IMR-90 (cell line): ENCODE measurements at regions not wholly inside any gene's neighbourhood (a gene's known extent, or its start where the extent isn't known, plus 50 kb on each side); places are given as distances from the start of the nearest gene placed in this dataset.

Experiments used
- ATAC-seq: fragments of 200-7000 bp; cut with Tn5 transposase; 2 replicates; pipeline ENCODE4 v1.9.1; 2020; ENCODE audit warnings: low read depth, mild to moderate bottlenecking, moderate library complexity
- BruUV-seq: library from RNA; stranded (reverse); fragments of 400-500 nt; replicated peaks from 2 replicates; lab custom pipeline; 2021; lab: Mats Ljungman, UMichigan
- CTCF ChIA-PET: fragments of 300-600 bp; formaldehyde crosslinking; extraction: SDS; loops from one replicate; lab custom pipeline; 2021; ENCODE audit warnings: antibody characterized with exemption; lab: Yijun Ruan, JAX
- POLR2A ChIA-PET: fragments of 300-600 bp; sonication (Branson Sonifier 250); formaldehyde crosslinking; loops from one replicate; lab custom pipeline; 2022; ENCODE audit warnings: antibody characterized with exemption; ENCODE audit not compliant: unreplicated experiment; lab: Charles Lee
- DNase-seq: peaks from one replicate; pipeline ENCODE4 v3.0.0; 2013
- H2AFZ ChIP-seq: replicated peaks from 2 replicates; pipeline ENCODE3; 2013; ENCODE audit warnings: low read length, mild to moderate bottlenecking; ENCODE audit not compliant: poor library complexity
- H2AK5ac ChIP-seq: 2 replicates; pipeline ENCODE4 v1.6.1; 2013; ENCODE audit warnings: low read depth, low read length, inconsistent platforms
- H2AK9ac ChIP-seq: replicated peaks from 2 replicates; pipeline ENCODE3; 2013; ENCODE audit warnings: mild to moderate bottlenecking, low read depth, low read length, moderate library complexity; ENCODE audit not compliant: poor library complexity
- H2BK120ac ChIP-seq: 2 replicates; pipeline ENCODE4 v1.6.1; 2013; ENCODE audit warnings: low read depth, low read length, inconsistent platforms
- H2BK15ac ChIP-seq: 3 replicates; pipeline ENCODE4 v1.6.1; 2013; ENCODE audit warnings: low read depth, low read length, inconsistent platforms
- H2BK20ac ChIP-seq: 2 replicates; pipeline ENCODE4 v1.6.1; 2013; ENCODE audit warnings: low read depth, mild to moderate bottlenecking, inconsistent platforms, low read length, moderate library complexity
- H2BK5ac ChIP-seq: 2 replicates; pipeline ENCODE4 v1.6.1; 2013; ENCODE audit warnings: mild to moderate bottlenecking, low read depth, low read length, inconsistent platforms; ENCODE audit not compliant: poor library complexity, severe bottlenecking
- H3K14ac ChIP-seq: replicated peaks from 2 replicates; pipeline ENCODE4 v1.6.1; 2013; ENCODE audit warnings: low read depth, low read length, inconsistent platforms
- H3K18ac ChIP-seq: 2 replicates; pipeline ENCODE4 v1.6.1; 2013; ENCODE audit warnings: low read depth, low read length, control low read depth
- H3K23ac ChIP-seq: 2 replicates; pipeline ENCODE4 v1.6.1; 2013; ENCODE audit warnings: low read depth, low read length, inconsistent platforms
- H3K27ac ChIP-seq: 2 replicates; pipeline ENCODE4 v1.5.1; 2013; ENCODE audit warnings: mild to moderate bottlenecking, control low read depth, low read length; ENCODE audit not compliant: insufficient read depth
- H3K27me3 ChIP-seq: 2 replicates; pipeline ENCODE4 v1.6.1; 2013; ENCODE audit warnings: low read length; ENCODE audit not compliant: control insufficient read depth, insufficient read depth
- H3K36me3 ChIP-seq: 2 replicates; pipeline ENCODE4 v1.6.1; 2013; ENCODE audit warnings: low read length, mixed read lengths; ENCODE audit not compliant: control insufficient read depth, insufficient read depth
- H3K4ac ChIP-seq: 2 replicates; pipeline ENCODE4 v1.6.1; 2013; ENCODE audit warnings: low read depth, low read length, inconsistent platforms
- H3K4me1 ChIP-seq: 2 replicates; pipeline ENCODE4 v1.6.1; 2013; ENCODE audit warnings: low read length, mixed read lengths; ENCODE audit not compliant: control insufficient read depth, insufficient read depth
- H3K4me2 ChIP-seq: 2 replicates; pipeline ENCODE4 v1.6.1; 2013; ENCODE audit warnings: low read depth, mild to moderate bottlenecking, control low read depth, low read length, moderate library complexity
- H3K4me3 ChIP-seq: 2 replicates; pipeline ENCODE4 v1.5.1; 2013; ENCODE audit warnings: low read depth, mild to moderate bottlenecking, control low read depth, low read length, moderate library complexity; ENCODE audit not compliant: insufficient read depth
- H3K56ac ChIP-seq: 2 replicates; pipeline ENCODE4 v1.6.1; 2013; ENCODE audit warnings: low read length, inconsistent platforms; ENCODE audit not compliant: insufficient read depth; ENCODE audit errors: extremely low read depth
- H3K79me1 ChIP-seq, 2 experiments: 2 replicates each; pipeline ENCODE4 v1.6.1; 2013; ENCODE audit warnings: low read length in 2 of 2, inconsistent platforms in 1 of 2, low read depth in 1 of 2
- H3K9ac ChIP-seq: 2 replicates; pipeline ENCODE4 v1.6.1; 2013; ENCODE audit warnings: low read depth, low read length, control low read depth
- H3K9me1 ChIP-seq: 2 replicates; pipeline ENCODE4 v1.6.1; 2013; ENCODE audit warnings: low read length, inconsistent platforms; ENCODE audit not compliant: insufficient read depth
- H3K9me3 ChIP-seq: 2 replicates; pipeline ENCODE4 v1.6.1; 2013; ENCODE audit warnings: low read length; ENCODE audit not compliant: control insufficient read depth, insufficient read depth
- H4K20me1 ChIP-seq: 2 replicates; pipeline ENCODE4 v1.6.1; 2013; ENCODE audit warnings: low read length, inconsistent platforms; ENCODE audit not compliant: insufficient read depth
- H4K5ac ChIP-seq: 2 replicates; pipeline ENCODE4 v1.6.1; 2013; ENCODE audit warnings: mild to moderate bottlenecking, low read depth, low read length, control low read depth
- H4K8ac ChIP-seq, 2 experiments: 2 replicates each; pipeline ENCODE4 v1.6.1; 2013; ENCODE audit warnings: low read depth in 2 of 2, low read length in 2 of 2, control low read depth in 1 of 2, inconsistent platforms in 1 of 2
- H4K91ac ChIP-seq: 2 replicates; pipeline ENCODE4 v1.6.1; 2013; ENCODE audit warnings: low read depth, low read length, inconsistent platforms; ENCODE audit not compliant: insufficient read depth
- BHLHE40 ChIP-seq: fragments of 150-350 bp; IDR thresholded peaks from 2 replicates; pipeline ENCODE4 v1.6.1; 2016; ENCODE audit warnings: mild to moderate bottlenecking, low read depth, low read length
- CHD1 ChIP-seq: IDR thresholded peaks from 2 replicates; pipeline ENCODE4 v1.6.1; 2012; ENCODE audit warnings: low read depth, low read length, improper control_type of control experiment
- MAFK ChIP-seq: IDR thresholded peaks from 2 replicates; pipeline ENCODE4 v1.6.1; 2012; ENCODE audit warnings: low read depth, low read length, improper control_type of control experiment
- MAZ ChIP-seq: IDR thresholded peaks from 2 replicates; pipeline ENCODE4 v1.6.1; 2012; ENCODE audit warnings: low read depth, mild to moderate bottlenecking, low read length, improper control_type of control experiment, moderate library complexity, borderline replicate concordance
- MXI1 ChIP-seq: IDR thresholded peaks from 2 replicates; pipeline ENCODE4 v1.6.1; 2012; ENCODE audit warnings: low read depth, mild to moderate bottlenecking, low read length, moderate library complexity, borderline replicate concordance
- RAD21 ChIP-seq: IDR thresholded peaks from 2 replicates; pipeline ENCODE4 v1.6.1; 2012; ENCODE audit warnings: low read length, improper control_type of control experiment
- RCOR1 ChIP-seq: IDR thresholded peaks from 2 replicates; pipeline ENCODE4 v1.6.1; 2012; ENCODE audit warnings: mild to moderate bottlenecking, low read length, improper control_type of control experiment; ENCODE audit not compliant: insufficient replicate concordance
- RFX5 ChIP-seq: IDR thresholded peaks from 2 replicates; pipeline ENCODE4 v1.8.0; 2012; ENCODE audit warnings: low read depth, mild to moderate bottlenecking, low read length, moderate library complexity
- SMC3 ChIP-seq: fragments of 150-350 bp; IDR thresholded peaks from 2 replicates; pipeline ENCODE4 v1.6.1; 2016; ENCODE audit warnings: low read depth, mild to moderate bottlenecking, antibody characterized with exemption, low read length, moderate library complexity
- WGBS, 2 experiments: methylation state at CpG; one replicate each; pipeline versions ENCODE4 v1.1.5 to v1.1.7; 2013; ENCODE audit warnings: missing lambda C conversion rate in 2 of 2; ENCODE audit not compliant: insufficient read length in 1 of 2; ENCODE audit errors: extremely low coverage in 2 of 2; 5-methylcytosine and 5-hydroxymethylcytosine counted together
- dilution Hi-C: fragments of 300-500 bp; cut with HindIII; formaldehyde crosslinking; loops from one replicate; pipeline ENCODE4 v1.14.3; 2018; ENCODE audit warnings: low sequenced_read_pairs; ENCODE audit not compliant: unreplicated experiment
- in situ Hi-C: fragments of 300-500 bp; cut with MboI; formaldehyde crosslinking; loops from 3 replicates; pipeline ENCODE4 v1.14.3; 2019; ENCODE audit warnings: low sequenced_read_pairs, inconsistent platforms, mixed read lengths
- intact Hi-C: fragments of 100-400 bp; cut with micrococcal nuclease; formaldehyde crosslinking; loops from 2 replicates; pipeline ENCODE4 v1.10.0; 2022
- TF ChIP-seq, protein P1 (sequence below): fragments of 150-350 bp; IDR thresholded peaks from 2 replicates; pipeline ENCODE4 v1.6.1; 2017; ENCODE audit warnings: mild to moderate bottlenecking, antibody characterized with exemption, low read length, low read depth
- TF ChIP-seq, protein P2 (sequence below): conservative IDR thresholded peaks from 2 replicates; pipeline ENCODE4 v1.5.1; 2012; ENCODE audit warnings: mild to moderate bottlenecking, low read depth, low read length, improper control_type of control experiment

- Histone ChIP-seq H3K9me1 (no peaks in the 10 kb centered on the region), H2BK120ac (no peak overlapping the region), H3K14ac (no peak overlapping the region), H4K20me1 (no peaks in the 10 kb centered on the region), H3K27ac (no peak overlapping the region), H2BK20ac (no peak overlapping the region), H3K4me2 (no peak overlapping the region), H3K79me1 (no peaks in the 10 kb centered on the region), H3K4ac (no peak overlapping the region), H2AK9ac (no peak overlapping the region), H4K91ac (no peak overlapping the region), H3K56ac (no peak overlapping the region), H3K23ac (no peak overlapping the region), H4K8ac (no peak overlapping the region), H4K5ac (no peak overlapping the region), H3K36me3 (no peaks in the 10 kb centered on the region), H3K4me3 (no peak overlapping the region), H3K9me3 (no peaks in the 10 kb centered on the region), H2AFZ (no peak overlapping the region), H3K18ac (no peak overlapping the region), H2BK15ac (no peak overlapping the region), H3K27me3 (no peaks in the 10 kb centered on the region; the same call in 1 of the 2 replicates), H3K9ac (no peak overlapping the region), H2AK5ac (no peak overlapping the region), H3K4me1 (no peaks in the 10 kb centered on the region), H2BK5ac (no peak overlapping the region)
- no peak for TF ChIP-seq RFX5
- TF ChIP-seq CHD1 = no peak
- TF ChIP-seq, protein P1, sequence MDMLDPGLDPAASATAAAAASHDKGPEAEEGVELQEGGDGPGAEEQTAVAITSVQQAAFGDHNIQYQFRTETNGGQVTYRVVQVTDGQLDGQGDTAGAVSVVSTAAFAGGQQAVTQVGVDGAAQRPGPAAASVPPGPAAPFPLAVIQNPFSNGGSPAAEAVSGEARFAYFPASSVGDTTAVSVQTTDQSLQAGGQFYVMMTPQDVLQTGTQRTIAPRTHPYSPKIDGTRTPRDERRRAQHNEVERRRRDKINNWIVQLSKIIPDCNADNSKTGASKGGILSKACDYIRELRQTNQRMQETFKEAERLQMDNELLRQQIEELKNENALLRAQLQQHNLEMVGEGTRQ = no peak
- TF ChIP-seq, protein P2, sequence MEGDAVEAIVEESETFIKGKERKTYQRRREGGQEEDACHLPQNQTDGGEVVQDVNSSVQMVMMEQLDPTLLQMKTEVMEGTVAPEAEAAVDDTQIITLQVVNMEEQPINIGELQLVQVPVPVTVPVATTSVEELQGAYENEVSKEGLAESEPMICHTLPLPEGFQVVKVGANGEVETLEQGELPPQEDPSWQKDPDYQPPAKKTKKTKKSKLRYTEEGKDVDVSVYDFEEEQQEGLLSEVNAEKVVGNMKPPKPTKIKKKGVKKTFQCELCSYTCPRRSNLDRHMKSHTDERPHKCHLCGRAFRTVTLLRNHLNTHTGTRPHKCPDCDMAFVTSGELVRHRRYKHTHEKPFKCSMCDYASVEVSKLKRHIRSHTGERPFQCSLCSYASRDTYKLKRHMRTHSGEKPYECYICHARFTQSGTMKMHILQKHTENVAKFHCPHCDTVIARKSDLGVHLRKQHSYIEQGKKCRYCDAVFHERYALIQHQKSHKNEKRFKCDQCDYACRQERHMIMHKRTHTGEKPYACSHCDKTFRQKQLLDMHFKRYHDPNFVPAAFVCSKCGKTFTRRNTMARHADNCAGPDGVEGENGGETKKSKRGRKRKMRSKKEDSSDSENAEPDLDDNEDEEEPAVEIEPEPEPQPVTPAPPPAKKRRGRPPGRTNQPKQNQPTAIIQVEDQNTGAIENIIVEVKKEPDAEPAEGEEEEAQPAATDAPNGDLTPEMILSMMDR = no peak
- no peak for TF ChIP-seq BHLHE40
- TF ChIP-seq RCOR1 = no peak
- TF ChIP-seq RAD21 = no peak
- no peak for TF ChIP-seq MXI1
- no peak for TF ChIP-seq MAZ
- no peak for TF ChIP-seq SMC3
- no peak for TF ChIP-seq MAFK
- no TSS peak for BruUV-seq
- DNase-seq = no peak
- ATAC-seq = no peak
- ChIA-PET POLR2A (no interaction called here), CTCF (no interaction called here)
- intact Hi-C loops (no loop called here), dilution Hi-C loops (no loop called here), in situ Hi-C loops (no loop called here)
- WGBS, 2 experiments = no CpG with 5 or more reads among the region's 2 CpGs
Observed at GRCh38 chr12:70094467-70094866, 148.8 kb upstream of the CNOT2 start.
